IMR-90 (cell line): ENCODE measurements at regions not wholly inside any gene's neighbourhood (a gene's known extent, or its start where the extent isn't known, plus 50 kb on each side); places are given as distances from the start of the nearest gene placed in this dataset.

Experiments
- BHLHE40 ChIP-seq: fragments of 150-350 bp; IDR thresholded peaks from 2 replicates; pipeline ENCODE4 v1.6.1; 2016; ENCODE audit warnings: mild to moderate bottlenecking, low read depth, low read length
- CEBPB ChIP-seq: IDR thresholded peaks from 2 replicates; pipeline ENCODE4 v1.6.1; 2012; ENCODE audit warnings: low read depth, low read length, improper control_type of control experiment
- CHD1 ChIP-seq: IDR thresholded peaks from 2 replicates; pipeline ENCODE4 v1.6.1; 2012; ENCODE audit warnings: low read depth, low read length, improper control_type of control experiment
- CTCF ChIP-seq: conservative IDR thresholded peaks from 2 replicates; pipeline ENCODE4 v1.5.1; 2012; ENCODE audit warnings: mild to moderate bottlenecking, low read depth, low read length, improper control_type of control experiment
- ELK1 ChIP-seq: fragments of 150-350 bp; IDR thresholded peaks from 2 replicates; pipeline ENCODE4 v1.6.1; 2016; ENCODE audit warnings: low read depth, mild to moderate bottlenecking, low read length, moderate library complexity, borderline replicate concordance
- MAZ ChIP-seq: IDR thresholded peaks from 2 replicates; pipeline ENCODE4 v1.6.1; 2012; ENCODE audit warnings: low read depth, mild to moderate bottlenecking, low read length, improper control_type of control experiment, moderate library complexity, borderline replicate concordance
- MXI1 ChIP-seq: IDR thresholded peaks from 2 replicates; pipeline ENCODE4 v1.6.1; 2012; ENCODE audit warnings: low read depth, mild to moderate bottlenecking, low read length, moderate library complexity, borderline replicate concordance
- POLR2A ChIP-seq: IDR thresholded peaks from 2 replicates; pipeline ENCODE4 v1.6.1; 2012; ENCODE audit warnings: mild to moderate bottlenecking, low read depth, low read length
- RAD21 ChIP-seq: IDR thresholded peaks from 2 replicates; pipeline ENCODE4 v1.6.1; 2012; ENCODE audit warnings: low read length, improper control_type of control experiment
- RCOR1 ChIP-seq: IDR thresholded peaks from 2 replicates; pipeline ENCODE4 v1.6.1; 2012; ENCODE audit warnings: mild to moderate bottlenecking, low read length, improper control_type of control experiment; ENCODE audit not compliant: insufficient replicate concordance
- RFX5 ChIP-seq: IDR thresholded peaks from 2 replicates; pipeline ENCODE4 v1.8.0; 2012; ENCODE audit warnings: low read depth, mild to moderate bottlenecking, low read length, moderate library complexity
- SMC3 ChIP-seq: fragments of 150-350 bp; IDR thresholded peaks from 2 replicates; pipeline ENCODE4 v1.6.1; 2016; ENCODE audit warnings: low read depth, mild to moderate bottlenecking, antibody characterized with exemption, low read length, moderate library complexity
- USF2 ChIP-seq: fragments of 150-350 bp; IDR thresholded peaks from 2 replicates; pipeline ENCODE4 v1.6.1; 2017; ENCODE audit warnings: mild to moderate bottlenecking, antibody characterized with exemption, low read length, low read depth

GRCh38 chr3:144522456-144522855 lies 550.8 kb downstream of the DIPK2A start:
- TF ChIP-seq CTCF (no peak), CHD1 (no peak), SMC3 (no peak), POLR2A (no peak), CEBPB (no peak), MAZ (no peak), USF2 (no peak), ELK1 (no peak), RFX5 (no peak), RCOR1 (no peak), BHLHE40 (no peak), RAD21 (no peak), MXI1 (no peak)
